A549 (cell line): ENCODE measurements at regions not wholly inside any gene's neighbourhood (a gene's known extent, or its start where the extent isn't known, plus 50 kb on each side); places are given as distances from the start of the nearest gene placed in this dataset.

Experiments
- CHD2 ChIP-seq: fragments of 150-350 bp; IDR thresholded peaks from 2 replicates; pipeline ENCODE4 v1.6.1; 2014; ENCODE audit warnings: low read length; ENCODE audit not compliant: partially characterized antibody
- CTCF ChIP-seq: fragments of >200 bp; sonication (Bioruptor Twin); formaldehyde crosslinking; IDR thresholded peaks from 3 replicates; pipeline ENCODE4 v1.5.1; 2016
- FOSL2 ChIP-seq, 2 experiments: fragments of 450-650 bp in 1 of 2; fragments of >200 bp in 1 of 2; sonication (Bioruptor Twin) in 1 of 2; formaldehyde crosslinking; IDR thresholded peaks; 2 replicates each; pipeline versions ENCODE4 v1.5.0 to v1.6.1; 2016 to 2020; ENCODE audit warnings: mild to moderate bottlenecking in 1 of 2, moderate library complexity in 1 of 2
- SREBF2 ChIP-seq: fragments of 450-650 bp; IDR thresholded peaks from 2 replicates; pipeline ENCODE4 v1.6.1; 2014; ENCODE audit warnings: mild to moderate bottlenecking, moderate library complexity

GRCh38 chr3:40878464-40878905, 320.8 kb upstream of the CTNNB1 start:
- TF ChIP-seq FOSL2 (IDR thresholded peaks at IDR 0.05) (no peak), FOSL2 (CRISPR knock-in tag; IDR thresholded peaks at IDR 0.05) (no peak), CHD2 (no peak), CTCF (no peak), SREBF2 (no peak)
